Aorta (tissue), 5 donors: ENCODE measurements at regions not wholly inside any gene's neighbourhood (a gene's known extent, or its start where the extent isn't known, plus 50 kb on each side); places are given as distances from the start of the nearest gene placed in this dataset.

Experiments
- ATAC-seq: fragments of 200-7000 bp; cut with Tn5 transposase; one replicate; pipeline ENCODE4 v1.9.1; 2022; ENCODE audit warnings: moderate library complexity; ENCODE audit not compliant: low FRiP score
- DNase-seq, 2 donors: peaks; one replicate each; pipeline ENCODE4 v3.0.0-alpha.2; 2020
- H3K27ac ChIP-seq, 2 donors: one replicate each; pipeline ENCODE4 v1.5.1; 2013; ENCODE audit warnings: low read length in 2 of 2, mild to moderate bottlenecking in 2 of 2, moderate library complexity in 2 of 2, control low read depth in 1 of 2, inconsistent platforms in 1 of 2, low read depth in 1 of 2
- H3K27me3 ChIP-seq, 2 donors: one replicate each; pipeline ENCODE4 v1.6.1; 2013; ENCODE audit warnings: control low read depth in 1 of 2, low read length in 1 of 2, mild to moderate bottlenecking in 1 of 2, moderate library complexity in 1 of 2; ENCODE audit not compliant: insufficient read depth in 2 of 2, control insufficient read depth in 1 of 2
- H3K36me3 ChIP-seq, 2 donors: one replicate each; pipeline ENCODE4 v1.6.1; 2013; ENCODE audit warnings: control low read depth in 1 of 2, low read length in 1 of 2, mild to moderate bottlenecking in 1 of 2; ENCODE audit not compliant: insufficient read depth in 2 of 2, control insufficient read depth in 1 of 2
- H3K4me1 ChIP-seq, 2 donors: one replicate each; pipeline ENCODE4 v1.6.1; 2013; ENCODE audit warnings: low read length in 2 of 2, control low read depth in 1 of 2, mild to moderate bottlenecking in 1 of 2, moderate library complexity in 1 of 2; ENCODE audit not compliant: insufficient read depth in 2 of 2, control insufficient read depth in 1 of 2
- H3K4me3 ChIP-seq, 2 donors: one replicate each; pipeline ENCODE4 v1.5.1; 2013; ENCODE audit warnings: low read length in 2 of 2, control low read depth in 1 of 2, mild to moderate bottlenecking in 1 of 2
- H3K9me3 ChIP-seq: one replicate; pipeline ENCODE4 v1.6.1; 2013; ENCODE audit warnings: mild to moderate bottlenecking, low read length; ENCODE audit not compliant: control insufficient read depth
- WGBS, 2 donors: extraction: QIAGEN DNeasy Blood & Tissue Kit; methylation state at CpG; one replicate each; pipeline ENCODE4 v1.1.7; 2013; 5-methylcytosine and 5-hydroxymethylcytosine counted together
- intact Hi-C, 2 donors: fragments of 100-400 bp; cut with DNase I; formaldehyde crosslinking; loops; one replicate each; pipeline versions ENCODE4 v1.14.2 to v1.15.0; 2022
- donor health status: healthy with polysubstance abuse.
- donor health status: Bipolar disorder and iron deficiency.
- donor health status: DM: no; HTN: no; CAD: no.
- donor health status: DM: no; HTN: no; CAD: no.
- donor health status: DM: yes; HTN: yes; CAD: no.

DNA sequence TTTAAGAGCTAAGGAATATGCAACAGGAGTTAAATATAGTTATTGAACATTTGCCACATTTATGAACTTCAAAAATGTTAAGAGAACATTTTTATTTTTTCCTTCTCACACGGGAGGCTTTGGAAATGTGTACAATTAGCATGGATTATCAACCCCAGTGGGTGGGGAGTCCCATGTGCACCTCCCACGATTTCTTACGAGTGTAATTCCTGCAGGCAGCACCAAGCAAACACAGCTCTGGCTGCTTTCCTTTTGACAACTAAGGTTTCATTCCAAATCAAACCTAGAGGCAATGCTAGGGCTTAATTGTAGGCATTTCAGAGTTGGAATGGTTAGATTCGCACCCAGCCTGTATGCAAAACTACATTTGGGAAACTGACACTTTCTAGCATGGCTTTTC is 460.9 kb downstream of the METTL15 start:
- Histone ChIP-seq H3K27ac (peak overlapping the region in 1 of 2 donors; percentile 25), H3K4me3 (no peak overlapping the region), H3K36me3 (no peaks in the 10 kb centered on the region), H3K9me3 (peaks cover 2% of the 10 kb centered on the region), H3K27me3 (no peaks in the 10 kb centered on the region), H3K4me1 (no peaks in the 10 kb centered on the region)
- ATAC-seq (no peak), DNase-seq (no peak)
- 3 to 12% methylated on average over 4 of the region's 4 CpGs for WGBS, 2 donors
- intact Hi-C loops = loop anchor here in 1 of 2 donors (5.0 kb wide), 1 partner anchor 457 kb away; no protein-coding TSS in a partner anchor

GRCh38 chr11:28566339-28567089 is 458.3 kb downstream of the METTL15 start:
- 3% methylated on average over 17 of the region's 17 CpGs for WGBS, 2 donors
- peak overlapping the region; percentile 0 to 58 for H3K27ac ChIP-seq

GRCh38 chr11:28559492-28559891 is 451.3 kb downstream of the METTL15 start:
- H3K4me1 ChIP-seq = no peaks in the 10 kb centered on the region
- peaks cover 4% of the 10 kb centered on the region for H3K9me3 ChIP-seq
- ATAC-seq = no peak
- H3K36me3 ChIP-seq = no peaks in the 10 kb centered on the region
- DNase-seq = no peak
- no peak overlapping the region for H3K27ac ChIP-seq
- WGBS, 2 donors = 51 to 56% methylated on average over 5 of the region's 5 CpGs
- intact Hi-C loops = no loop called here
- H3K4me3 ChIP-seq = no peak overlapping the region
- H3K27me3 ChIP-seq = no peaks in the 10 kb centered on the region

More at GRCh38 chr11:28566339-28567089, 458.3 kb downstream of the METTL15 start:
- H3K36me3 ChIP-seq = no peaks in the 10 kb centered on the region
- intact Hi-C loops = loop anchor here in 1 of 2 donors (5.0 kb wide), 1 partner anchor 454 kb away; no protein-coding TSS in a partner anchor
- ATAC-seq (peak; percentile 94), DNase-seq (peak; percentile 85 to 93)
- H3K27me3 ChIP-seq = no peaks in the 10 kb centered on the region
- no peaks in the 10 kb centered on the region for H3K4me1 ChIP-seq
- H3K4me3 ChIP-seq = peak overlapping the region in 1 of 2 donors; percentile 32
- no peaks in the 10 kb centered on the region for H3K9me3 ChIP-seq

- no peak overlapping the region for H3K27ac ChIP-seq
- no peaks in the 10 kb centered on the region for H3K4me1 ChIP-seq
- ATAC-seq (no peak), DNase-seq (no peak)
- whole genome bisulfite sequencing, 2 donors = 54 to 63% methylated on average over 4 of the region's 4 CpGs
- intact Hi-C loops = no loop called here
- H3K27me3 ChIP-seq = no peaks in the 10 kb centered on the region
- H3K4me3 ChIP-seq = no peak overlapping the region
- H3K36me3 ChIP-seq = no peaks in the 10 kb centered on the region
- no peaks in the 10 kb centered on the region for H3K9me3 ChIP-seq
Measured at GRCh38 chr11:28547321-28547741, 439.1 kb downstream of the METTL15 start.

- Histone ChIP-seq H3K4me1 (no peaks in the 10 kb centered on the region), H3K27me3 (no peaks in the 10 kb centered on the region), H3K9me3 (no peaks in the 10 kb centered on the region), H3K4me3 (no peak overlapping the region), H3K27ac (no peak overlapping the region), H3K36me3 (no peaks in the 10 kb centered on the region)
- intact Hi-C loops = no loop called here
- no peak for ATAC-seq
- no peak for DNase-seq
- WGBS, 2 donors = 58 to 61% methylated on average over 1 of the region's 1 CpG
Measured at GRCh38 chr11:28545536-28545935, 437.3 kb downstream of the METTL15 start.

GRCh38 chr11:28542561-28542960 is 434.4 kb downstream of the METTL15 start:
- WGBS, 2 donors = 77% methylated on average over 1 of the region's 1 CpG
- H3K4me3 ChIP-seq = no peak overlapping the region
- ATAC-seq (no peak), DNase-seq (no peak)
- no peaks in the 10 kb centered on the region for H3K9me3 ChIP-seq
- H3K27ac ChIP-seq = no peak overlapping the region
- H3K36me3 ChIP-seq = no peaks in the 10 kb centered on the region
- H3K4me1 ChIP-seq = no peaks in the 10 kb centered on the region
- intact Hi-C loops = no loop called here
- H3K27me3 ChIP-seq = no peaks in the 10 kb centered on the region

- no peaks in the 10 kb centered on the region for H3K36me3 ChIP-seq
- DNase-seq = no peak
- no peaks in the 10 kb centered on the region for H3K27me3 ChIP-seq
- no peak overlapping the region for H3K4me3 ChIP-seq
- no peak overlapping the region for H3K27ac ChIP-seq
- no peak for ATAC-seq
- 83 to 90% methylated on average over 2 of the region's 2 CpGs for WGBS, 2 donors
- intact Hi-C loops = no loop called here
- H3K4me1 ChIP-seq = no peaks in the 10 kb centered on the region
- no peaks in the 10 kb centered on the region for H3K9me3 ChIP-seq
Measured at GRCh38 chr11:28539239-28540030, 431.2 kb downstream of the METTL15 start.

DNA sequence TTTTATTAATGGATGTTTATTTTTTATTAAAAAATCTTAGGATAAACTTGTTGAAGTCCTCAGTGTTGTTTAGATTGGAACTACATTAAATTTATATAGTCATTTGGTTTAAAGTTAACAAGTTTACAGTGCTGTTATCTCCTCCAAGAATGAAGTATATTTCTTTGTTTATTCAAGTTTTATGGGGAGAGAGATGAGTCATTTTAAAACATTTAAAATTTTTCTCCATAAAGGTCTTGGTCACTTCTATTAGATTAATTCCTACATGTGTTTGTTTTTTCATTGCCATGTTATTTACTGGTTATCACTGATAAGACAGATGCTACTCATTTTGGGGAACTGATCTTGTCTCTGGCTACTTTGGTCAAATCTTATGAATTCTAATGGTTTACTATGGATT is 429.6 kb downstream of the METTL15 start:
- ATAC-seq (no peak), DNase-seq (no peak)
- Histone ChIP-seq H3K4me1 (no peaks in the 10 kb centered on the region), H3K27me3 (no peaks in the 10 kb centered on the region), H3K27ac (no peak overlapping the region), H3K9me3 (no peaks in the 10 kb centered on the region), H3K36me3 (no peaks in the 10 kb centered on the region), H3K4me3 (no peak overlapping the region)
- intact Hi-C loops = no loop called here
